H9 (cell line): ENCODE measurements at regions not wholly inside any gene's neighbourhood (a gene's known extent, or its start where the extent isn't known, plus 50 kb on each side); places are given as distances from the start of the nearest gene placed in this dataset.

Experiments
- DNase-seq: peaks from one replicate; pipeline ENCODE4 v3.0.0-alpha.2; 2017
- H2AFZ ChIP-seq: one replicate; pipeline ENCODE4 v1.6.1; 2013; ENCODE audit warnings: mild to moderate bottlenecking, low read length, control low read depth, moderate library complexity
- H2AK5ac ChIP-seq: 2 replicates; pipeline ENCODE4 v1.6.1; 2013; ENCODE audit warnings: low read length, control low read depth, mixed read lengths; ENCODE audit not compliant: insufficient read length
- H2BK120ac ChIP-seq: one replicate; pipeline ENCODE4 v1.6.1; 2013; ENCODE audit warnings: low read depth, mild to moderate bottlenecking, low read length, control low read depth, inconsistent platforms; ENCODE audit not compliant: poor library complexity, severe bottlenecking
- H2BK12ac ChIP-seq: 2 replicates; pipeline ENCODE4 v1.6.1; 2013; ENCODE audit warnings: low read length, control low read depth, mixed read lengths, low read depth; ENCODE audit not compliant: insufficient read length
- H2BK15ac ChIP-seq: 2 replicates; pipeline ENCODE4 v1.6.1; 2013; ENCODE audit warnings: low read depth, low read length, control low read depth
- H2BK20ac ChIP-seq: one replicate; pipeline ENCODE4 v1.6.1; 2013; ENCODE audit warnings: low read depth, mild to moderate bottlenecking, low read length, control low read depth, inconsistent platforms; ENCODE audit not compliant: poor library complexity, severe bottlenecking
- H2BK5ac ChIP-seq: 2 replicates; pipeline ENCODE4 v1.6.1; 2013; ENCODE audit warnings: low read length, control low read depth, mixed read lengths; ENCODE audit not compliant: insufficient read length
- H3K14ac ChIP-seq: 2 replicates; pipeline ENCODE4 v1.6.1; 2013; ENCODE audit warnings: low read length, control low read depth; ENCODE audit not compliant: insufficient read depth
- H3K18ac ChIP-seq: 2 replicates; pipeline ENCODE4 v1.6.1; 2013; ENCODE audit warnings: low read depth, mild to moderate bottlenecking, mixed read lengths, low read length, control low read depth; ENCODE audit not compliant: insufficient read length
- H3K23ac ChIP-seq: 2 replicates; pipeline ENCODE4 v1.6.1; 2013; ENCODE audit warnings: low read length, control low read depth, mixed read lengths, low read depth; ENCODE audit not compliant: insufficient read length
- H3K23me2 ChIP-seq: 2 replicates; pipeline ENCODE4 v1.6.1; 2013; ENCODE audit warnings: low read depth, mild to moderate bottlenecking, mixed read lengths, low read length, control low read depth; ENCODE audit not compliant: insufficient read length, poor library complexity, severe bottlenecking
- H3K27ac ChIP-seq: 2 replicates; pipeline ENCODE4 v1.5.1; 2013; ENCODE audit warnings: low read length, control low read depth, mixed read lengths, low read depth; ENCODE audit not compliant: insufficient read length
- H3K27me3 ChIP-seq: 2 replicates; pipeline ENCODE4 v1.6.1; 2013; ENCODE audit warnings: low read length, control low read depth, inconsistent platforms; ENCODE audit not compliant: insufficient read depth
- H3K4ac ChIP-seq: 2 replicates; pipeline ENCODE4 v1.6.1; 2013; ENCODE audit warnings: low read depth, mild to moderate bottlenecking, control low read depth, inconsistent platforms, low read length, moderate library complexity
- H3K4me1 ChIP-seq: 2 replicates; pipeline ENCODE4 v1.6.1; 2013; ENCODE audit warnings: low read length, control low read depth, inconsistent platforms; ENCODE audit not compliant: insufficient read depth
- H3K4me2 ChIP-seq: 2 replicates; pipeline ENCODE4 v1.6.1; 2013; ENCODE audit warnings: low read length, control low read depth, mixed read lengths; ENCODE audit not compliant: insufficient read length, insufficient read depth
- H3K56ac ChIP-seq: 2 replicates; pipeline ENCODE4 v1.6.1; 2013; ENCODE audit warnings: low read depth, mild to moderate bottlenecking, mixed read lengths, low read length, control low read depth; ENCODE audit not compliant: insufficient read length
- H3K79me1 ChIP-seq: 2 replicates; pipeline ENCODE4 v1.6.1; 2013; ENCODE audit warnings: low read depth, mild to moderate bottlenecking, moderate library complexity, low read length, control low read depth, inconsistent platforms; ENCODE audit not compliant: insufficient read depth, poor library complexity, severe bottlenecking
- H3K79me2 ChIP-seq: 2 replicates; pipeline ENCODE4 v1.6.1; 2013; ENCODE audit warnings: low read length, control low read depth, inconsistent platforms; ENCODE audit not compliant: insufficient read depth
- H3K9ac ChIP-seq: 2 replicates; pipeline ENCODE4 v1.6.1; 2013; ENCODE audit warnings: low read length, control low read depth, mixed read lengths; ENCODE audit not compliant: insufficient read length; ENCODE audit errors: extremely low read depth
- H3K9me3 ChIP-seq: one replicate; pipeline ENCODE4 v1.6.1; 2013; ENCODE audit warnings: low read depth, low read length, inconsistent platforms; ENCODE audit not compliant: control insufficient read depth
- H3T11ph ChIP-seq: one replicate; pipeline ENCODE4 v1.6.1; 2013; ENCODE audit warnings: mild to moderate bottlenecking, low read length, control low read depth, inconsistent platforms
- H4K20me1 ChIP-seq: one replicate; pipeline ENCODE4 v1.6.1; 2013; ENCODE audit not compliant: control insufficient read depth, insufficient read length, insufficient read depth
- H4K5ac ChIP-seq: 2 replicates; pipeline ENCODE4 v1.6.1; 2013; ENCODE audit warnings: low read depth, mild to moderate bottlenecking, mixed read lengths, low read length, control low read depth; ENCODE audit not compliant: insufficient read length
- H4K8ac ChIP-seq: replicated peaks from 2 replicates; pipeline ENCODE4 v1.6.1; 2013; ENCODE audit warnings: low read length, control low read depth, mixed read lengths, low read depth; ENCODE audit not compliant: insufficient read length
- H4K91ac ChIP-seq: 2 replicates; pipeline ENCODE4 v1.6.1; 2013; ENCODE audit warnings: low read depth, mild to moderate bottlenecking, moderate library complexity, mixed read lengths, low read length, control low read depth; ENCODE audit not compliant: insufficient read length
- H3K27ac Mint-ChIP-seq, 3 experiments: 2 replicates in 2 of 3; 3 replicates in 1 of 3; pipeline ENCODE4 v1.8.0; 2020 to 2021; ENCODE audit warnings: mixed read lengths in 3 of 3, mild to moderate bottlenecking in 1 of 3, moderate library complexity in 1 of 3
- H3K27me3 Mint-ChIP-seq: 2 replicates; pipeline ENCODE4 v1.8.0; 2021; ENCODE audit warnings: low read depth, mild to moderate bottlenecking, moderate library complexity, mixed read lengths
- H3K36me3 Mint-ChIP-seq, 3 experiments: 2 replicates in 2 of 3; 3 replicates in 1 of 3; pipeline ENCODE4 v1.8.0; 2020 to 2021; ENCODE audit warnings: low read depth in 3 of 3, mixed read lengths in 3 of 3; ENCODE audit not compliant: insufficient read depth in 1 of 3
- H3K4me1 Mint-ChIP-seq, 2 experiments: 2 replicates each; pipeline ENCODE4 v1.8.0; 2020; ENCODE audit warnings: mixed read lengths in 2 of 2
- H3K4me3 Mint-ChIP-seq, 2 experiments: 2 replicates in 1 of 2; 3 replicates in 1 of 2; pipeline ENCODE4 v1.8.0; 2020 to 2021; ENCODE audit warnings: mild to moderate bottlenecking in 2 of 2, mixed read lengths in 2 of 2, moderate library complexity in 1 of 2
- H3K9me3 Mint-ChIP-seq, 2 experiments: 2 replicates in 1 of 2; 3 replicates in 1 of 2; pipeline ENCODE4 v1.8.0; 2020; ENCODE audit warnings: mild to moderate bottlenecking in 2 of 2, mixed read lengths in 2 of 2, moderate library complexity in 1 of 2
- CTCF ChIP-seq: fragments of 200-600 bp; sonication (generic); conservative IDR thresholded peaks from 3 replicates; pipeline ENCODE4 v1.8.0; 2021; ENCODE audit warnings: antibody characterized with exemption, mild to moderate bottlenecking
- WGBS: extraction: QIAGEN DNeasy Blood & Tissue Kit; methylation state at CpG from one replicate; pipeline ENCODE4 v1.1.7; 2013; ENCODE audit warnings: missing lambda C conversion rate, low lambda C conversion rate, mixed read lengths; ENCODE audit not compliant: insufficient read length; ENCODE audit errors: extremely low coverage; 5-methylcytosine and 5-hydroxymethylcytosine counted together

GRCh38 chr16:52816993-52817392 is 235.7 kb downstream of the CHD9NB start:
- WGBS, result no CpG with 5 or more reads among the region's 6 CpGs
- H2AK5ac ChIP-seq, result no peak overlapping the region

More at GRCh38 chr16:52816993-52817392, 235.7 kb downstream of the CHD9NB start:
- H2BK5ac ChIP-seq, result no peak overlapping the region
- H2AFZ ChIP-seq, result no peak overlapping the region
- no peak overlapping the region for H3K27ac ChIP-seq
- Mint-ChIP-seq H3K27me3 (no peaks in the 10 kb centered on the region; the same call in 1 of the 2 replicates), H3K4me3 (no peak overlapping the region), H3K27ac (no peak overlapping the region), H3K4me1 (peaks cover 3 to 4% of the 10 kb centered on the region in 2 experiments; a peak in 3 of 4 replicates), H3K9me3 (0 out of 5 replicates have a peak, but pooled peaks cover 0 to 2% of the 10 kb centered on the region in 2 experiments), H3K36me3 (no peaks in the 10 kb centered on the region)
- H3K23ac ChIP-seq, result no peak overlapping the region
- H3K9ac ChIP-seq, result no peak overlapping the region
- H3K56ac ChIP-seq, result no peak overlapping the region
- no peak overlapping the region for H4K8ac ChIP-seq
- H3K18ac ChIP-seq, result no peak overlapping the region
- no peak overlapping the region for H3T11ph ChIP-seq
- no peak overlapping the region for H3K4me2 ChIP-seq
- no peaks in the 10 kb centered on the region for H3K23me2 ChIP-seq
- H3K14ac ChIP-seq, result no peak overlapping the region
- H3K9me3 ChIP-seq, result no peaks in the 10 kb centered on the region
- no peak overlapping the region for H2BK12ac ChIP-seq
- no peak for DNase-seq
- H4K5ac ChIP-seq, result no peak overlapping the region
- H2BK120ac ChIP-seq, result no peak overlapping the region
- H4K91ac ChIP-seq, result no peak overlapping the region
- no peak for TF ChIP-seq CTCF
- H2BK15ac ChIP-seq, result no peak overlapping the region
- no peaks in the 10 kb centered on the region for H4K20me1 ChIP-seq
- no peaks in the 10 kb centered on the region for H3K79me2 ChIP-seq
- H3K79me1 ChIP-seq, result no peaks in the 10 kb centered on the region
- H2BK20ac ChIP-seq, result no peak overlapping the region
- no peak overlapping the region for H3K4ac ChIP-seq
- no peaks in the 10 kb centered on the region for H3K27me3 ChIP-seq
- H3K4me1 ChIP-seq, result no peaks in the 10 kb centered on the region
